ENCODE measurements at regions not wholly inside any gene's neighbourhood (a gene's known extent, or its start where the extent isn't known, plus 50 kb on each side); places are given as distances from the start of the nearest gene placed in this dataset.

DNA sequence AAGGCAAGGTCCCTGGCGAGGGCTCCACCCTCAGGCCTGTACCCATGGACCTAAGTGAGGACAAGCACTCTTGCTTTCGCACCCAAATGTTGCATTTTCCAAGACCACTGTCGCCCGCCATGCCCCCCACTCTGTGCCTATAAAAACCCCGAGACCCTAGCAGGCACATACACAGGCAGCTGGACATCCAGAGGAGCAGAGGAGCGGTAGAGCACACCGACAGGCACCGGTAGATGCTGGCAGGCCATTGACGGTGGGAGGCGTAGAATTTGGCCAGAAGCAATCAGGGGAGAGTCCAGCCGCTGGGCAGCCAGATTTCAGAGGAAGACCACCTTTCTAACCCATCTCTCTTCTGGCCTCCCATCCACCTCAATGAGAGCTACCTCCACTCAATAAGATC is 715.2 kb upstream of the AADAT start:
- H3K9me3 ChIP-seq (ENCODE audit: control insufficient read depth in 1 of 2, insufficient read depth in 1 of 2, low read depth in 1 of 2, low read length in 2 of 2): no peaks in the 10 kb centered on the region
- ChIA-PET CTCF (no interaction called here), POLR2A (no interaction called here), RAD21 (ENCODE audit: low non-redundant PET in 1 of 2, low total read pairs in 2 of 2, uncharacterized antibody in 2 of 2, unreplicated experiment in 2 of 2) (no interaction called here)
- TF ChIP-seq, protein P1, sequence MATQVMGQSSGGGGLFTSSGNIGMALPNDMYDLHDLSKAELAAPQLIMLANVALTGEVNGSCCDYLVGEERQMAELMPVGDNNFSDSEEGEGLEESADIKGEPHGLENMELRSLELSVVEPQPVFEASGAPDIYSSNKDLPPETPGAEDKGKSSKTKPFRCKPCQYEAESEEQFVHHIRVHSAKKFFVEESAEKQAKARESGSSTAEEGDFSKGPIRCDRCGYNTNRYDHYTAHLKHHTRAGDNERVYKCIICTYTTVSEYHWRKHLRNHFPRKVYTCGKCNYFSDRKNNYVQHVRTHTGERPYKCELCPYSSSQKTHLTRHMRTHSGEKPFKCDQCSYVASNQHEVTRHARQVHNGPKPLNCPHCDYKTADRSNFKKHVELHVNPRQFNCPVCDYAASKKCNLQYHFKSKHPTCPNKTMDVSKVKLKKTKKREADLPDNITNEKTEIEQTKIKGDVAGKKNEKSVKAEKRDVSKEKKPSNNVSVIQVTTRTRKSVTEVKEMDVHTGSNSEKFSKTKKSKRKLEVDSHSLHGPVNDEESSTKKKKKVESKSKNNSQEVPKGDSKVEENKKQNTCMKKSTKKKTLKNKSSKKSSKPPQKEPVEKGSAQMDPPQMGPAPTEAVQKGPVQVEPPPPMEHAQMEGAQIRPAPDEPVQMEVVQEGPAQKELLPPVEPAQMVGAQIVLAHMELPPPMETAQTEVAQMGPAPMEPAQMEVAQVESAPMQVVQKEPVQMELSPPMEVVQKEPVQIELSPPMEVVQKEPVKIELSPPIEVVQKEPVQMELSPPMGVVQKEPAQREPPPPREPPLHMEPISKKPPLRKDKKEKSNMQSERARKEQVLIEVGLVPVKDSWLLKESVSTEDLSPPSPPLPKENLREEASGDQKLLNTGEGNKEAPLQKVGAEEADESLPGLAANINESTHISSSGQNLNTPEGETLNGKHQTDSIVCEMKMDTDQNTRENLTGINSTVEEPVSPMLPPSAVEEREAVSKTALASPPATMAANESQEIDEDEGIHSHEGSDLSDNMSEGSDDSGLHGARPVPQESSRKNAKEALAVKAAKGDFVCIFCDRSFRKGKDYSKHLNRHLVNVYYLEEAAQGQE (IDR thresholded peaks at IDR 0.05; ENCODE audit: low read depth): no peak
- TF ChIP-seq, protein P2, sequence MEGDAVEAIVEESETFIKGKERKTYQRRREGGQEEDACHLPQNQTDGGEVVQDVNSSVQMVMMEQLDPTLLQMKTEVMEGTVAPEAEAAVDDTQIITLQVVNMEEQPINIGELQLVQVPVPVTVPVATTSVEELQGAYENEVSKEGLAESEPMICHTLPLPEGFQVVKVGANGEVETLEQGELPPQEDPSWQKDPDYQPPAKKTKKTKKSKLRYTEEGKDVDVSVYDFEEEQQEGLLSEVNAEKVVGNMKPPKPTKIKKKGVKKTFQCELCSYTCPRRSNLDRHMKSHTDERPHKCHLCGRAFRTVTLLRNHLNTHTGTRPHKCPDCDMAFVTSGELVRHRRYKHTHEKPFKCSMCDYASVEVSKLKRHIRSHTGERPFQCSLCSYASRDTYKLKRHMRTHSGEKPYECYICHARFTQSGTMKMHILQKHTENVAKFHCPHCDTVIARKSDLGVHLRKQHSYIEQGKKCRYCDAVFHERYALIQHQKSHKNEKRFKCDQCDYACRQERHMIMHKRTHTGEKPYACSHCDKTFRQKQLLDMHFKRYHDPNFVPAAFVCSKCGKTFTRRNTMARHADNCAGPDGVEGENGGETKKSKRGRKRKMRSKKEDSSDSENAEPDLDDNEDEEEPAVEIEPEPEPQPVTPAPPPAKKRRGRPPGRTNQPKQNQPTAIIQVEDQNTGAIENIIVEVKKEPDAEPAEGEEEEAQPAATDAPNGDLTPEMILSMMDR (IDR thresholded peaks at IDR 0.05 in 2 of 3, conservative IDR thresholded peaks at IDR 0.05 in 1 of 3; ENCODE audit: borderline replicate concordance in 1 of 3, insufficient read depth in 1 of 3, low read depth in 2 of 3, low read length in 2 of 3): no peak
- no peak for TF ChIP-seq SP1 (IDR thresholded peaks at IDR 0.05; ENCODE audit: low read depth)
- no peak overlapping the region for H2AFZ ChIP-seq (ENCODE audit: low read depth, low read length, poor library complexity, severe bottlenecking)
- no peak overlapping the region for H3K27ac ChIP-seq (ENCODE audit: low read depth, low read length)
- H3K4me2 ChIP-seq (ENCODE audit: low read length): no peak overlapping the region
- BruUV-seq (replicated peaks): no TSS peak
- no peak overlapping the region for H3K4me3 ChIP-seq (replicated peaks in 1 of 2; ENCODE audit: low read depth in 1 of 2, low read length in 2 of 2)
- no peaks in the 10 kb centered on the region for H3K9me2 ChIP-seq (ENCODE audit: insufficient read depth)
- no peaks in the 10 kb centered on the region for H3K4me1 ChIP-seq (ENCODE audit: control insufficient read depth in 1 of 2, insufficient read depth in 2 of 2, low read length in 2 of 2)
- no peaks in the 10 kb centered on the region for H3K79me2 ChIP-seq (ENCODE audit: insufficient read depth, low read length)
- no peaks in the 10 kb centered on the region for H3K36me3 ChIP-seq (ENCODE audit: control insufficient read depth in 1 of 2, insufficient read depth in 2 of 2, low read length in 2 of 2)
- DNase-seq (ENCODE audit: low read depth, low spot score) (no peak), ATAC-seq (no peak)
- intact Hi-C loops (cut with micrococcal nuclease): no loop called here
- H3K27me3 ChIP-seq (ENCODE audit: insufficient read depth, low read length): no peaks in the 10 kb centered on the region
- no peaks in the 10 kb centered on the region for H4K20me1 ChIP-seq (ENCODE audit: insufficient read depth)
- H3K9ac ChIP-seq (ENCODE audit: low read length): no peak overlapping the region

DNA sequence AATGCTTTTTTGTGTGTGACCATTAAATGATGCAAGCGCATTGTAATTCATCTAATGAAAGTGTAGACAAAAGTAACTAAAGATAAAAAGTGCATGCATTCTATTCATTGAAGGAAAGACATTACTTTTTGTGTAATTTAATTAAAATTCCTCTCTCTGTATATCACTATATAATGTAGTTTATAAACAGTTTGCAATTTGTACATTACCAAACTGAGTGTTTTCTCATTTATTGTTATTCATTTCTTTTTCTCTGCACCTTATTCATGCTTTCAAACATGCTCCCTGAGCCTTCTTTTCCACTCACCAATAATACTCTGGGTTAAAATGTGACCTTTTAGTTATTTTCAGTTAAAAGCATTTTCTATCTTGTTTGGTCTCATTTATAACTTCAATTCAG is 713.7 kb upstream of the AADAT start:
- no peak overlapping the region for H2AFZ ChIP-seq (ENCODE audit: low read depth, low read length, poor library complexity, severe bottlenecking)
- no TSS peak for BruUV-seq (replicated peaks)
- ChIA-PET CTCF (no interaction called here), RAD21 (ENCODE audit: low non-redundant PET in 1 of 2, low total read pairs in 2 of 2, uncharacterized antibody in 2 of 2, unreplicated experiment in 2 of 2) (no interaction called here), POLR2A (no interaction called here)
- H3K9ac ChIP-seq (ENCODE audit: low read length): no peak overlapping the region
- no peak for DNase-seq (ENCODE audit: low read depth, low spot score)
- H3K4me2 ChIP-seq (ENCODE audit: low read length): no peak overlapping the region
- H3K9me3 ChIP-seq (ENCODE audit: control insufficient read depth in 1 of 2, insufficient read depth in 1 of 2, low read depth in 1 of 2, low read length in 2 of 2): no peaks in the 10 kb centered on the region
- no peaks in the 10 kb centered on the region for H4K20me1 ChIP-seq (ENCODE audit: insufficient read depth)
- no peaks in the 10 kb centered on the region for H3K9me2 ChIP-seq (ENCODE audit: insufficient read depth)
- H3K4me1 ChIP-seq (ENCODE audit: control insufficient read depth in 1 of 2, insufficient read depth in 2 of 2, low read length in 2 of 2): no peaks in the 10 kb centered on the region
- H3K27me3 ChIP-seq (ENCODE audit: insufficient read depth, low read length): no peaks in the 10 kb centered on the region
- H3K79me2 ChIP-seq (ENCODE audit: insufficient read depth, low read length): no peaks in the 10 kb centered on the region
- no peak overlapping the region for H3K27ac ChIP-seq (ENCODE audit: low read depth, low read length)
- H3K36me3 ChIP-seq (ENCODE audit: control insufficient read depth in 1 of 2, insufficient read depth in 2 of 2, low read length in 2 of 2): no peaks in the 10 kb centered on the region
- H3K4me3 ChIP-seq (replicated peaks in 1 of 2; ENCODE audit: low read depth in 1 of 2, low read length in 2 of 2): no peak overlapping the region
- no peak for ATAC-seq
- intact Hi-C loops (cut with micrococcal nuclease): no loop called here
- TF ChIP-seq SIN3A (IDR thresholded peaks at IDR 0.05; ENCODE audit: low read depth): no peak
- TF ChIP-seq SRF (IDR thresholded peaks at IDR 0.05; ENCODE audit: low read depth): no peak
- no peak for TF ChIP-seq EZH2phosphoT487 (IDR thresholded peaks at IDR 0.05; ENCODE audit: borderline replicate concordance)
- TF ChIP-seq ZNF274 (IDR thresholded peaks at IDR 0.05; ENCODE audit: low read depth, low read length): no peak
- TF ChIP-seq RAD21 (IDR thresholded peaks at IDR 0.05; ENCODE audit: low read depth): no peak
- no peak for TF ChIP-seq CBX3 (IDR thresholded peaks at IDR 0.05; ENCODE audit: low read depth)
- no peak for TF ChIP-seq EGR1 (IDR thresholded peaks at IDR 0.05; ENCODE audit: low read depth)
- TF ChIP-seq POLR2AphosphoS5 (IDR thresholded peaks at IDR 0.05; ENCODE audit: low read depth, low read length): no peak
- no peak for TF ChIP-seq POLR2A (IDR thresholded peaks at IDR 0.05; ENCODE audit: borderline replicate concordance, extremely low read depth, insufficient read depth, insufficient read length)
- no peak for TF ChIP-seq JUND (IDR thresholded peaks at IDR 0.05)
- TF ChIP-seq CEBPB (IDR thresholded peaks at IDR 0.05; ENCODE audit: low read depth): no peak
- TF ChIP-seq, protein P3, sequence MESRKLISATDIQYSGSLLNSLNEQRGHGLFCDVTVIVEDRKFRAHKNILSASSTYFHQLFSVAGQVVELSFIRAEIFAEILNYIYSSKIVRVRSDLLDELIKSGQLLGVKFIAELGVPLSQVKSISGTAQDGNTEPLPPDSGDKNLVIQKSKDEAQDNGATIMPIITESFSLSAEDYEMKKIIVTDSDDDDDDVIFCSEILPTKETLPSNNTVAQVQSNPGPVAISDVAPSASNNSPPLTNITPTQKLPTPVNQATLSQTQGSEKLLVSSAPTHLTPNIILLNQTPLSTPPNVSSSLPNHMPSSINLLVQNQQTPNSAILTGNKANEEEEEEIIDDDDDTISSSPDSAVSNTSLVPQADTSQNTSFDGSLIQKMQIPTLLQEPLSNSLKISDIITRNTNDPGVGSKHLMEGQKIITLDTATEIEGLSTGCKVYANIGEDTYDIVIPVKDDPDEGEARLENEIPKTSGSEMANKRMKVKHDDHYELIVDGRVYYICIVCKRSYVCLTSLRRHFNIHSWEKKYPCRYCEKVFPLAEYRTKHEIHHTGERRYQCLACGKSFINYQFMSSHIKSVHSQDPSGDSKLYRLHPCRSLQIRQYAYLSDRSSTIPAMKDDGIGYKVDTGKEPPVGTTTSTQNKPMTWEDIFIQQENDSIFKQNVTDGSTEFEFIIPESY (IDR thresholded peaks at IDR 0.05; ENCODE audit: extremely low read depth, insufficient replicate concordance, low read length): no peak
- TF ChIP-seq, protein P4, sequence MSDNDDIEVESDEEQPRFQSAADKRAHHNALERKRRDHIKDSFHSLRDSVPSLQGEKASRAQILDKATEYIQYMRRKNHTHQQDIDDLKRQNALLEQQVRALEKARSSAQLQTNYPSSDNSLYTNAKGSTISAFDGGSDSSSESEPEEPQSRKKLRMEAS (IDR thresholded peaks at IDR 0.05): no peak
